Hematopoietic multipotent progenitor cell treated with erythropoietin and hydrocortisone succinate and interleukin-3 and kit ligand, for 4 days (in vitro differentiated cells): ENCODE measurements at regions not wholly inside any gene's neighbourhood (a gene's known extent, or its start where the extent isn't known, plus 50 kb on each side); places are given as distances from the start of the nearest gene placed in this dataset.
A peak's percentile ranks its signal among the peaks of the same experiment; 100 is the strongest.
"Not testable (repeated sequence)": the region's sequence is repeated elsewhere in the genome, so short reads cannot be mapped to it uniquely, and the experiment has no call there.

Source experiments
- DNase-seq: peaks from one replicate; pipeline ENCODE4 v3.0.0-alpha.2; 2015

DNA sequence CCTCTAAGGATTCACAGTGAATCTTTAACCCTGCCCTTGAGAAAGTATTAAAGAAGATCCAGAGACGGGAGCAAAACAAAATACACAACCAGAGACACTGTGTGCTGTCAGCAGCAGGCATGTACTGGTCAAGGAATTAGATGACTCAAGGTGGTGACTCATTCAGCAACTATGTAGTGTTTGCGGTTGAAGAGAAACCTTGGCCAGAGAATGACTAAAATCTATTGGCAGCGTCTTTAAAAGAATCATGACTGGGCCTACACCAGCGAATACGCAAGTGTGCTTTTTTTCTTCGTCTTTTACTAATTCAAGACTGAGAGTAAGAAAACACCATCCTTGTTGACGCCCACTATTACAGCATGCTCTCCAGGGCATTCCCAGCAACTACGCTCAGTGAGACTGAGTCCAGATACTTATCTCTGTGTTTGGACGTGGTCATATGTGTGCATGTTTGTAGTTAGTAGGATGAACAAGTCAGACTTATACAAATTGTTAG, 72.4 kb upstream of the BACH2 start:
- DNase-seq = peak; percentile 66

DNA sequence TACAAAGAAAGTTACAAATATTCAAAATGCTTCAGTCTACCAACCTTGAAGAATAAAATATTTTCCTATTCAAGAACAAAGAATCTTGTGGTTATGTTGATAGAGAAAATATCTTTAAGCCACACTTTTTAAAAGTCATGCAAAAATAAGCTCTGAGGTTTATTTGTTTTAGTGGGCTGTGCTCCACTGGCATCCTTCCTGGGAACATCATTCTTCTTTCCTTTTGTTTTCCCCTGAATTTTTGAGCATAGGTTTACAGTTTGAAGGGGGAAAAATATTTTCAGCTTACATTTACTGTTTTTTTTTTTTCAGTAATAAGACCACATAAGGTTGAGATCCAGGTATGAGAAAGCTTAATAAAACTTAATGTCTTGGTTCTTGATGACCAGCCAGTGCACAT, 72.0 kb upstream of the BACH2 start:
- DNase-seq = no peak

DNA sequence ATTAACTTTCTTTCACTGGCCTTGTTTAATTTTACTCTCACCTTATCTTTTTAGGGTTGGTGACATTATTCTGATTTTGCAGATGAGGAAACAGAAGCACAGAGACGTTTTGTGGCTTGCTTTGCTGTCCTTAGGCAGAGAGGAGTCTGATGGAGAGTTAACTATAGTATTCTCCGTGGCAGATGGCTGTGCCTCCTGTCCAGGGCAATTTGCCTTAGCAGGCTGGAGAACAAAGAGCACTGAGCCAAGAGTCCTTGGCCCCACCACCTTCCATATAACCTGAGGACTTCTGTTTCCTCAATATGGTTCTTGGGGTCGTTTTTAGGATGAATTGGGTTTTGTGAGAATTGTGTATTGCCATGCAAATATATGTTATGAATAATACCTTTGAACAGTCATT, 71.4 kb upstream of the BACH2 start:
- no peak for DNase-seq

DNA sequence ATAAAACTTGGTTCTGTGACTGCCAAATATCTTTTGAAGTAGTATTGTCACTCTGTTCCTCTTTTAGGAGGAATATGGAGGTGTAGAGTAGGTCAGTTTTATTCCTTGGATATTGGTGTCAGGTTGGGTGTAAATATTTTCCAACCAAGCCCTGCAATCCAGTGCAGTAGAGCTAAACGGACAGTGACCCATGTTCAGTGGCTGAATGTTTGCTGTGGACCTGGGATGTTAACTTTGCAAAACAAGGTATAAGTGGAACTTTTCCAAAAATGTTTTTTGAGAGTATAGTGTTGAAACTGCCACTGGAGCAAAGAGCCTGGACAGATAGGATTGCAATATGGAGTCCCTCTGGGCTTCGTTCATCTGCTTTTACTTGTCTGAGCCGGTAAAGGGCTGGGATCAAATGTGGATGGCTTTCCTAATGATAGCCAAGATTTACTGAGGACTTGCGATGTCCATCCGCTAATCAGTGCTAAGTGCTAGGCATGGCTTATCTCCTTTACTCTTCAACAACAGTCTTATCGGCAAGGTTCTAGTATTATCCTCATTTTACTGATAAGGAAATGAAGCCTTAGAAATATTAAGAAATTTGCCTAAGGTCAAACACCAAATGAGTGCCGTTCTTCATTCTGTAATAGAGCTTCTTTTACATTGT, 69.0 kb upstream of the BACH2 start:
- no peak for DNase-seq

DNA sequence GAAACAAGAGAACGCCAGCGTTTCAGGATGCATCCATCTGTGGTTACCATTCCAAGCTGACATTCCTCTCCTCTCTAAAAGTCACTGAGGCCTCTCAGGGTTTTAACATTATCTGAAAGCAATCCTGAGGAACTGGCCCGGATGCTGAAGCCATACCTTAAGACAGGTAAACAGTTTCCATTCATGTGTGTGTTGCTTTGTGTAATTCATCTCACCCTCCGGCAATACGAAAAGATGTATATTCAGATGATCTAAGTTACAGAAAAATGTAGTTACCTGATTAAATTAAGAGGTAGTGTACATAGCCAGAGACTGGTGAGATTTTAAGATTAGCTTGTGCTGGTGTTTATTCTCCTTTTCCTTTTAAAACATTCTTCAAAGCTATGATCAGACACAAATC, 68.4 kb upstream of the BACH2 start:
- DNase-seq = no peak

DNA sequence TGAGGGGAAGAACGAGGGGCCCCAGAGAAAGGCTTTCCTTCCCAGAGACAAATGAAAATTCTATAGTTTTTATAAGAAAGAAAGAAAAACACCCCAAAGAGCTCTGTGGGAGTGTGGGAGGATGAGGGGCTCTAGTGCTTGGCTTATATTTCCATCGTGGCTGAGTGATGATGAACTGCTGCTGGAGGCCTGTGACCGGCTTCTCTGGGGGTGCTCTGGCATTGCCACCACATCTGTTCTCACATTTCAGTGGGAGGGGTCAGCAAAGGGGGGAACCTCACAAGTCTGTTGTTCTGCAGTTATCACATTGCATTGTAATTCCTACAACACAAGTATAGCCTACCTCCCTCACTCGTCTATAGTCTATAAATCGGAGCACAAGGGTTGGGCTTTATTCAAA, 67.6 kb upstream of the BACH2 start:
- DNase-seq = no peak

DNA sequence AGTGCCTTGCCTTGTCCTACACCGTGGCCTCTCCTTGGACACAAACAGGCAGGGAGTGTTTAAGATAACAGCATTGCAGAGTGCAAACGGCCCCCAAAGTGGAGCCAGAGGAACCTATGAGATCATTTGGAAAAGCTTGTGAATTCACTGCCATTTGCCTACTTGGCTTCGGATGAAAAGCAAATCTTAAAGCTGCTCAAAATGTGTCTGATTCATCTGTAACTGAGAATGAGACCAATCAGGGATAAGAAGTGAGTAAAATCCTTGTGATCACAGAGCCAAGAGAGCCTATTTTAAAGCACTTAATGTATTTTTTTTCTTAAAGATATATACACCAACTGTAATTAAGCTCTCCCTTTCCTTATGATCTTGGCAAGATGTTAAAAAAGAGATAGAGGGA, 65.7 kb upstream of the BACH2 start:
- no peak for DNase-seq

DNA sequence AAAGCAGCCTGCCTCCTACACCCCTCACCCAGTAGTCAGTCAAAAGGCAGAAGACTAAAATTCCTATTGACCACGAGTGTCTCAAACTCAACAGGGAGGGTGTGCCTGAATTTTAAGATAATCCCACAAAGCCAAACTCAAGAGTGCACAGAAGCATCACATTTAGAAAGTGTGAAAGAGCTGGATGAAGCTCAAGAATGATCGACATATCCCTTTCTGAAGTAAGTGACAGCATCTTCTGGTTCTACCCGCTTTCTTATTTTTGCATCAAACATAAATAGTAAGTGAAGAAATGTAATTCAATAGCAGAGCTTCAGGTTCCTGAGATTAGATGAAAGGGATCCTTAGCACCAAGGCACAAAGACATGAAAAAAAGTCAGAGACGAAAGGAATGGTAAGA, 64.5 kb upstream of the BACH2 start:
- no peak for DNase-seq

DNA sequence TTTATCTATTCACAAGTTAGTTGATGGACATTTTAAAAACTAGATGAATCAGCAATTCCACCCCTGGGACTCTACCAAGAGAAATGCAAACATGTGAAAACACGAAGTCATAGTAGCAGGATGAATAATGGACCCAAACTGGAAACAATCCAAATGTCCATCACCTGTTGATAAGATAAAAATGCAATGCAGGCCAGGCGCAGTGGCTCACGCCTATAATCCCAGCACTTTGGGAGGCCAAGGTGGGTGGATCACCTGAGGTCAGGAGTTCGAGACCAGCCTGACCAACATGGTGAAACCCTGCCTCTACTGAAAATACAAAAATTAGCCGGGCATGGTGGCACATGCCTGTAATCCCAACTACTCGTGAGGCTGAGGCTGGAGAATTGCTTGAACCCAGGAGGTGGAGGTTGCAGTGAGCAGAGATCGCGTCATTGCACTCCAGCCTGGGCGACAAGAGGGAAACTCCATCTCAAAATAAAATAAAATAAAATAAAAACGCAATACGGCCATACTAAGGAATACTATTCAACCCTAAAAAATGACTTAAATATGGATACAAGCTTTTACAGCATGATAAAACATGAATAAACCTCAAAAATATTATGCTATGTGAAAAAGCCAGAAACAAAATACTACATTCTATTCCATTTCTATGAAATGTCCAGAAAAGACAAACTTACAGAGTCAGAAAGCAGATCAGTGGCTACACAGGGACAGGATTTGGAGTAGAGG, 61.6 kb upstream of the BACH2 start:
- not testable (repeated sequence) for DNase-seq

DNA sequence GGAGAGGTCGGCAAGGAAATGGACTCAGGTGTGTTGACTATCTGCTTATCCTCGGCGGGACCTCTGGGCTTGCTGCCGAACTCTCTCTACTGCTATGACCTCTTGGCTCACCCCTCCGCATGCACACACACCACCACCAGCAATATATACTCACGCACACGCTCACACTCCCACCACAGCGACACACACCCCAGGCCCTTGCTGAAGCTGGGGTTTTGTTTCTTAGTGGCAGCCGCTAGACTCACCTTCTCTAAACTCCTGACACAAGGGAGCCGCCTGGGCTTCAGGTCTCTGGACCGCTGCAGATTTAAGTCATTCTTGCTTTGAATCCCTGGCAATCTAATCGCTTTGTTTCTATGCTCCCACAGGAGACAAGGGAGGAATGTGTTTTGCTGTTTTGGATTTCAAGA, 59.4 kb upstream of the BACH2 start:
- no peak for DNase-seq

DNA sequence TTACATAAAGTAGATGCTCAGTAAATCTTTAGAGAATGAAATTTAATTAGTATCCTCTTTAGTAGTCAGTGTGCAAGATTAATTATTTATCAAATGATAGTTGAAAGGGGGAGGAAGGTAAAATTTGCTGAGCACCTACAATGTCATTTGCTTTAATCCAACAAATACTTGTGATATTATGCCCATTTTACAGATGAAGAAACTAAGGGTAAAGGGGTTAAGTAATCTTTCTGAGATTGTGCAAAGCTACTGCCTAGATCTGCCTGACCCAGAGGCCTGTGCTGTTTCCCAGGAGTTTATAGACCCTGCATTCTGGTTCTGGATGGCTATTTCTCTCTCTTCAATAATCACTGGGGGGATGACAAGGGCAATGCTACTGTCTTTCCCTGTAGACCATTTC, 58.3 kb upstream of the BACH2 start:
- DNase-seq = no peak

DNA sequence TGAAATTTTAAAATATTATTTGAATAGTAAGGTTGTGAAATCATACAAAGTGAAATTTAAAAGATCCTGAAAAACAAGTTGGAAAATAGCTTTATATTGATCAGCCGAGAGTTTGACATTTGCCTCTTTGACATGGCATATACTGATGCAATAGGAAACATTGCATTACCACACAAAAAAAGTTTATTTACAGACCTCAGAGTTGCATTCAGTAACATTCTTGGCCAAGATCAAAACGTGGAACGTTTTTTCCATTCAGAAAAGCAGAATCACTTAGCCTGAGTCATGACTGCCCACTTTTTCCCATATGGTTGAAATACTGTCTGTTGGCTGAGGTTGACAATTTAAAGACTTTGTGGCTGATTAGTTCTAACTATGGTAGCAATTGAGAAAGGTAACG, 55.1 kb upstream of the BACH2 start:
- DNase-seq = peak; percentile 36

DNA sequence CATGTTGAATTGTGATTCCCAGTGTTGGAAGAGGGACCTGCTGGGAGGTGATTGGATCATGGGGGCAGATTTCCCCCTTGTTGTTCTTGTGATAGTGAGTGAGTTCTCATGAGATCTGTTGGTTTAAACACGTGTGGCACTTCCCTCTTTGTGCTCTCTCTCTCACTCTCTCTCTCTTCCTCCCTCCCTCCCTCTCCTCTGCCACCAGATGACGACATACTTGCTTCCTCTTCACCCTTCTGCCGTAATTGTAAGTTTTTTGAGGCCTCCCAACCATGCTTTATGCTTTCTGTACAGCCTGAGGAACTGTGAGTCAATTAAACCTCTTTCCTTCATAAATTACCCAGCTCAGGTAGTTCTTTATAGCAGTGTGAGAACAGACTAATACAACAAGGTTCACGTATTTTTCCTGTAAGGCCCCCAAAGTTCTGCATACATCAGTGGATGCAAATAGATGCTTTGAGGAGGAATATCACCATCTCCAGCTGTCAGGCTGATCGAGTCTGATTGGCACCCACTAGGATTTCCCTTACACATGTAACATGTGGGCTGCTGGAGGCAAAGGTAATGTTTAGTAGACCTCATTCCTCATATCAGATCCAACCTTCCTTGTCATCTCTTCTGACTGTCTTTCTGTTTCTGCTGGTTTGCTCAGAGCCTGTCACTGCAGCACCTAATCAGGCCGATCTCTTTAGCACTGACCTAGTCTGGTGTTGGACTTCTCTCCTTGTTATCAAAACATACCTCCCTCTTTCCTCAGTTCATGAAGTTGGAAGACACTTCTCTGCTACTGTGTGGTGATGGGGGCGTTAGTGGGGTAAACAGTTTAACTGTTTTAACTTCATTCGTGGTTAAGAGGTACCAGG, 54.3 kb upstream of the BACH2 start:
- DNase-seq = peak; percentile 89

DNA sequence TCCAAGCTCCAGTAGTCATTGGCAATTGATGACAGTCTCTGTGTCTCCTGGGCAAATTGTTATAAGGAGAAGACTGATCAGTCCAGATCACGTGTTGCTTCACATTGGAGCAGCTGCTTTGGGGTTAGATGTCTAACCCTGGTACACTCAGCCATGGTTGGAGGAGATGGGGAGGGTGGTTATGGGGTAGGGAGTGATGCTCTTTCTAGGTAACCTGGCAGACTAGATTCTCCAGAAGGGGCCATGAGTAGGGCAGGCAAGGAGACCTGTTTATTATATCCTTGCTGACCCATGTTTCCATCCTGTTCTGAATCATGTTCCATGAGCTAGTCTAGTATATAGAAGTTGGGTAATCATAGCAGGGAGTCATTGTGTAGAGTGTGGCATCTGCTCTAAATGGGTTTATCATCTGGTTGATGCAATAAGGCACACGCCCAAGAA, 50.8 kb upstream of the BACH2 start:
- no peak for DNase-seq

DNA sequence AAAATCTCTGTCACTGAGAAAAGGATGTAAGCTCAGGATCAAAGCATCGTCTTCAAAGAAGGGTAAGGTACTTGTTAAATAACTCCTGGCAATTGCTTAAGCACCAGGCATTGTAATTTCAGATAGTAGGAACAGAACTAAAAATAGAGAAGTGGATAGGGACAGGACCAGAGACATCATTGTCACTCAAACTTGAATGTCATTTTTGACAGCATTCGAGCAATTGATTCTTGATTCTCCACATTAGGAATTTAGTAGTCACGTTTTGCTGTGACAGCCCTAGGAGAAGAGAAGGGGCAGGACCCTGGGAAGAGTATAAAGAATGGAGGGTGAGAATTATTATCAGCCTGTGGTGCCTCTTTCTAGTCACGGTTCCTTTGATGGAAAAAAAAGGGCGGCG, 50.1 kb upstream of the BACH2 start:
- DNase-seq = no peak
